ENCODE measurements at regions not wholly inside any gene's neighbourhood (a gene's known extent, or its start where the extent isn't known, plus 50 kb on each side); places are given as distances from the start of the nearest gene placed in this dataset.

DNA sequence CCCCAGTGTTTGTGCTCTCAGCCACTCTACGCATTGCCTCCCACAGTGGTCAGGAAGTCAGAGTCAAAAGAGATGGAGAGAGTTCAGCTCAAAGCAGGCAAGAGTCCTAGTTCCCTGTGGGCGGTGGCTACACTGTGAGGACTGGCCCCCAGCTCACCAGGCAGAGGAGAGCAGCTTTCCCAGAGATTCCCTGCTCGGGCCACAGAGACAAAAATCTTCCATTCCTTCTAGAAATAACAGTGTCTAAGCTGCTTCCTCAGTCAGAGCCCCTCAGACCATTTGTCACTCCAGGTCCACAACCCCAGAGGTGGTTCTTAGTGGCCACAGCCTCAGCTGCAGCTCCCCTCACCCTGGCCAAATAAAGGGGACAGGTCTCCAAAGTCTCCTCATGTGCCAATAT lies 263.0 kb upstream of the RPL38 start:
- H3K27ac ChIP-seq = no peak overlapping the region
- H3K27me3 ChIP-seq (ENCODE audit: low read depth) = peaks cover 4% of the 10 kb centered on the region
- H3K9me3 ChIP-seq = no peaks in the 10 kb centered on the region
- H3K4me3 ChIP-seq = no peak overlapping the region
- ATAC-seq (no peak), DNase-seq (no peak)
- H3K4me1 ChIP-seq = no peaks in the 10 kb centered on the region
- TF ChIP-seq, protein P1, sequence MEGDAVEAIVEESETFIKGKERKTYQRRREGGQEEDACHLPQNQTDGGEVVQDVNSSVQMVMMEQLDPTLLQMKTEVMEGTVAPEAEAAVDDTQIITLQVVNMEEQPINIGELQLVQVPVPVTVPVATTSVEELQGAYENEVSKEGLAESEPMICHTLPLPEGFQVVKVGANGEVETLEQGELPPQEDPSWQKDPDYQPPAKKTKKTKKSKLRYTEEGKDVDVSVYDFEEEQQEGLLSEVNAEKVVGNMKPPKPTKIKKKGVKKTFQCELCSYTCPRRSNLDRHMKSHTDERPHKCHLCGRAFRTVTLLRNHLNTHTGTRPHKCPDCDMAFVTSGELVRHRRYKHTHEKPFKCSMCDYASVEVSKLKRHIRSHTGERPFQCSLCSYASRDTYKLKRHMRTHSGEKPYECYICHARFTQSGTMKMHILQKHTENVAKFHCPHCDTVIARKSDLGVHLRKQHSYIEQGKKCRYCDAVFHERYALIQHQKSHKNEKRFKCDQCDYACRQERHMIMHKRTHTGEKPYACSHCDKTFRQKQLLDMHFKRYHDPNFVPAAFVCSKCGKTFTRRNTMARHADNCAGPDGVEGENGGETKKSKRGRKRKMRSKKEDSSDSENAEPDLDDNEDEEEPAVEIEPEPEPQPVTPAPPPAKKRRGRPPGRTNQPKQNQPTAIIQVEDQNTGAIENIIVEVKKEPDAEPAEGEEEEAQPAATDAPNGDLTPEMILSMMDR (IDR thresholded peaks at IDR 0.05) = no peak
- no peaks in the 10 kb centered on the region for H3K36me3 ChIP-seq
- intact Hi-C loops (cut with DNase I) = no loop called here

DNA sequence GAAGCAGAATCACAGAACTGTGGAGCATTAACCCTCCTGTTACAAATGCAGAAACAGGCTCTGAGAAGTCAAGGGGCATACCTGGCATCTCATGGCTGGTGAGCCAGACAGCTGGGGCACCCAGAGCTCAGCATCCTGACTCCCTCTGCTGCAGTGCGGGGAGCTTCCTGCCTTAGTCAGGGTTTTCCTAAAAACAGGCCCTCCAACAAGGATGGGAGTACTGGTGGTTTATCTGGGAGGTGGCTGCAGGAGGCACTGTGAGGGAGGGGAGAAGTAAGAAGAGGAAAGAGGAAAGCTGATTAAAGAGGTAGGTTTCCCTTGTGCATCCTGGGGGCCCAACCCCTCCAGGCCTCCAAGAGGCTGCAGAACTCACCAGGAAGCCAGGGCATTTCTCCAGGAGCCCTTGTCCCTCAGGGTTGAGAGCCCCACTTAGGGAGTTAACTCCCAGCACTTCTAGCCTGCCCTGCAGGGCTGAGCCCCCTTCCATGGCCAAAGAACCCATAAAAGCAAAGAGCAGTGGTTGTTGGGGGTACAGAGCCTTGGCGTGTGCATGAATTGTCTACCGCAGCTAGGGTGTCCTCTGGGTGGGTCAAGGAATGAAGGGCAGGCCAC lies 261.5 kb upstream of the RPL38 start:
- peaks cover 10% of the 10 kb centered on the region for H3K27me3 ChIP-seq (ENCODE audit: low read depth)
- H3K27ac ChIP-seq = no peak overlapping the region
- intact Hi-C loops (cut with DNase I) = no loop called here
- ATAC-seq (no peak), DNase-seq (no peak)
- TF ChIP-seq, protein P1 (IDR thresholded peaks at IDR 0.05) = no peak
- H3K4me1 ChIP-seq = no peaks in the 10 kb centered on the region
- no peaks in the 10 kb centered on the region for H3K9me3 ChIP-seq
- H3K4me3 ChIP-seq = no peak overlapping the region
- H3K36me3 ChIP-seq = no peaks in the 10 kb centered on the region

DNA sequence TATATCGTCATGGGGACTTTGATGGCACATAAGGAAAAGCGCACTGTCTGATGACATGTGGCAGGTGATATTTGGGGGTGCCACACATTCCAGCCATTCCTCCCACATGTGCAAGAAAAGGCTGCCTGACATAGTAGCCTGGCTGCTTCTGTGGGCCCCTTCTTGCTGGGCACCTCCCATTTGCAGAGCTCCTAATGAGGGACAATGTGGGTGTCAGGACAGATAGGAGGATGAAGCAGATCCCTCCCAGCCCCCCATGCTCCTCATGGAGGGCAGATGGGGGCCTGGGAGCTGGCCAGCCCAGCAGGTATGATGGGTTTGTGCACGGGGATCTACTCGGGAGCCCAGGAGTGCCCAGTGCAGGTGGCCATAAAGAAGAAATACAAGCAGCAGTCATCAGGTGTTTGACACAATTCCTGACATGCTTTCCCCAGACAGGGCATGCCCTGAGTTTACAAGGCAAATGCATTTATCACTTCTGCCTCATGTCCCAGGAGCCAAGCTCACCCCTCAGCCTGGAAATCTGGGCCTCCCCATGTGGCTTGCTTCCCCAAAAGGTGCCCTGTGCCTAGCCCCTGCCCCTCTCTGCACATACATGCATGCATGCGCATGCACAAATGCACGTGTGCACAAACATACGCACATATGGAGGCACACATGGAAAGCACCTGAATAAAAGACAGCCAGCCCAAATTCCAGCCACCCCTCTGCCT lies 260.6 kb upstream of the RPL38 start:
- ATAC-seq = no peak
- Histone ChIP-seq H3K36me3 (no peaks in the 10 kb centered on the region), H3K27me3 (ENCODE audit: low read depth) (peaks cover 15% of the 10 kb centered on the region), H3K9me3 (no peaks in the 10 kb centered on the region), H3K27ac (no peak overlapping the region), H3K4me3 (no peak overlapping the region), H3K4me1 (no peaks in the 10 kb centered on the region)
- DNase-seq = no peak
- TF ChIP-seq, protein P1 (IDR thresholded peaks at IDR 0.05) = no peak
- intact Hi-C loops (cut with DNase I) = no loop called here

GRCh38 chr17:73943416-73944110 lies 259.9 kb upstream of the RPL38 start:
- no peak for DNase-seq
- H3K36me3 ChIP-seq = no peaks in the 10 kb centered on the region
- H3K4me1 ChIP-seq = no peaks in the 10 kb centered on the region
- no peak overlapping the region for H3K4me3 ChIP-seq
- ATAC-seq = no peak
- intact Hi-C loops (cut with DNase I) = no loop called here
- TF ChIP-seq, protein P1 (IDR thresholded peaks at IDR 0.05) = no peak
- peaks cover 21% of the 10 kb centered on the region for H3K27me3 ChIP-seq (ENCODE audit: low read depth)
- H3K9me3 ChIP-seq = no peaks in the 10 kb centered on the region
- no peak overlapping the region for H3K27ac ChIP-seq

DNA sequence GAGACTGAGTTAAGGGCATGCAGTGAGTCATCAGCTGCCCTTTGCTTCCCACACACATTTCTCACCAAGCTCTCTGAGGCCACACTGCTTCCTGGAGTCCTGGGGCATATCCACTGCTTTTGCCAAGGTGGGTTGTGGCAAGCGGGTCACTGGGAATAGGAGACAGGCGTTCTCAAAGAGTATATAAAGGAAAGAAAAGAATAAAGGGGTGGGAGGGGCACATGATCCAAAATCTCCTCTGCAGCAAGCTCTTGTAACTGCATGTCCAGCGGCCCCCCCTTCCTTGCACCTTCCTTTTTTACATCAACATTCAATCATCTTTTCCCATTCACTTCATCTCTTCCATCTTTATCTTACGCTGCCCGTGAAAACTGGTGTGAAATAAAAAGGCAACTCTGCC lies 259.1 kb upstream of the RPL38 start:
- DNase-seq (no peak), ATAC-seq (no peak)
- H3K9me3 ChIP-seq = no peaks in the 10 kb centered on the region
- H3K4me1 ChIP-seq = no peaks in the 10 kb centered on the region
- H3K36me3 ChIP-seq = no peaks in the 10 kb centered on the region
- no peak overlapping the region for H3K27ac ChIP-seq
- TF ChIP-seq, protein P1 (IDR thresholded peaks at IDR 0.05) = no peak
- intact Hi-C loops (cut with DNase I) = no loop called here
- H3K4me3 ChIP-seq = no peak overlapping the region
- peaks cover 23% of the 10 kb centered on the region for H3K27me3 ChIP-seq (ENCODE audit: low read depth)
